HepG2 (cell line): ENCODE measurements at regions not wholly inside any gene's neighbourhood (a gene's known extent, or its start where the extent isn't known, plus 50 kb on each side); places are given as distances from the start of the nearest gene placed in this dataset.

Source experiments
- ASH2L ChIP-seq: fragments of 300-600, 200-600 bp; sonication (generic); IDR thresholded peaks from 2 replicates; pipeline ENCODE4 v1.7.0; 2017; ENCODE audit warnings: low read depth, mild to moderate bottlenecking, moderate library complexity, mixed read lengths, low read length; ENCODE audit not compliant: insufficient read length
- CTCF ChIP-seq: sonication (generic); formaldehyde crosslinking; IDR thresholded peaks from 2 replicates; pipeline ENCODE4 v1.5.0; 2020; ENCODE audit warnings: mild to moderate bottlenecking, missing genetic modification reagents, moderate library complexity
- EZH2 ChIP-seq: conservative IDR thresholded peaks from 2 replicates; pipeline ENCODE4 v1.6.1; 2012; ENCODE audit warnings: mild to moderate bottlenecking, low read depth, low read length, moderate library complexity
- FOXK2 ChIP-seq: fragments of 450-650 bp; IDR thresholded peaks from 2 replicates; pipeline ENCODE4 v1.6.1; 2016
- JUNB ChIP-seq: sonication (generic); formaldehyde crosslinking; IDR thresholded peaks from 2 replicates; pipeline ENCODE4 v1.8.0; 2022; ENCODE audit warnings: missing genetic modification reagents, mild to moderate bottlenecking, borderline replicate concordance
- NFYB ChIP-seq: sonication (generic); formaldehyde crosslinking; IDR thresholded peaks from 2 replicates; pipeline ENCODE4 v1.4.0; 2020; ENCODE audit warnings: missing genetic modification reagents
- PRMT3 ChIP-seq: sonication (generic); formaldehyde crosslinking; IDR thresholded peaks from 2 replicates; pipeline ENCODE4 v1.8.1; 2022; ENCODE audit warnings: low read depth, mild to moderate bottlenecking, moderate library complexity, missing genetic modification reagents, borderline replicate concordance
- RNF219 ChIP-seq: sonication (generic); formaldehyde crosslinking; IDR thresholded peaks from 2 replicates; pipeline ENCODE4 v1.5.0; 2020; ENCODE audit warnings: mild to moderate bottlenecking, missing genetic modification reagents
- SPEN ChIP-seq: sonication (generic); formaldehyde crosslinking; IDR thresholded peaks from 2 replicates; pipeline ENCODE4 v1.5.1; 2020; ENCODE audit warnings: low read depth, mild to moderate bottlenecking, missing genetic modification reagents
- ZNF552 ChIP-seq: sonication (generic); formaldehyde crosslinking; IDR thresholded peaks from 2 replicates; pipeline ENCODE4 v1.9.0; 2022; ENCODE audit warnings: missing genetic modification reagents, mild to moderate bottlenecking, borderline replicate concordance
- ZZZ3 ChIP-seq: sonication (generic); formaldehyde crosslinking; IDR thresholded peaks from 2 replicates; pipeline ENCODE4 v1.4.0; 2020; ENCODE audit warnings: missing genetic modification reagents, mild to moderate bottlenecking, borderline replicate concordance
- TF ChIP-seq, protein P1 (sequence below): sonication (generic); formaldehyde crosslinking; IDR thresholded peaks from 2 replicates; pipeline ENCODE4 v1.4.0; 2020; ENCODE audit warnings: missing genetic modification reagents

GRCh38 chr5:172509405-172509781, 55.1 kb upstream of the SH3PXD2B start:
- TF ChIP-seq, protein P1, sequence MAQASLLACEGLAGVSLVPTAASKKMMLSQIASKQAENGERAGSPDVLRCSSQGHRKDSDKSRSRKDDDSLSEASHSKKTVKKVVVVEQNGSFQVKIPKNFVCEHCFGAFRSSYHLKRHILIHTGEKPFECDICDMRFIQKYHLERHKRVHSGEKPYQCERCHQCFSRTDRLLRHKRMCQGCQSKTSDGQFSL, result no peak
- TF ChIP-seq CTCF (CRISPR knock-in tag), result no peak
- no peak for TF ChIP-seq ASH2L
- TF ChIP-seq NFYB, result no peak
- no peak for TF ChIP-seq EZH2
- TF ChIP-seq ZZZ3 (CRISPR knock-in tag), result no peak
- TF ChIP-seq ZNF552 (CRISPR knock-in tag), result no peak
- TF ChIP-seq JUNB (CRISPR knock-in tag), result no peak
- no peak for TF ChIP-seq RNF219 (CRISPR knock-in tag)
- TF ChIP-seq FOXK2, result no peak
- TF ChIP-seq PRMT3 (CRISPR knock-in tag), result no peak
- no peak for TF ChIP-seq SPEN
